Activated CD4-positive, alpha-beta T cell treated with anti-CD3 and anti-CD28 coated beads, Interleukin-2, amount 50 U/mL, for 4 hours (primary cell): ENCODE measurements at regions not wholly inside any gene's neighbourhood (a gene's known extent, or its start where the extent isn't known, plus 50 kb on each side); places are given as distances from the start of the nearest gene placed in this dataset.

Experiments
- DNase-seq, 2 experiments: peaks; one replicate each; pipeline ENCODE4 v3.0.0-alpha.2; 2020

DNA sequence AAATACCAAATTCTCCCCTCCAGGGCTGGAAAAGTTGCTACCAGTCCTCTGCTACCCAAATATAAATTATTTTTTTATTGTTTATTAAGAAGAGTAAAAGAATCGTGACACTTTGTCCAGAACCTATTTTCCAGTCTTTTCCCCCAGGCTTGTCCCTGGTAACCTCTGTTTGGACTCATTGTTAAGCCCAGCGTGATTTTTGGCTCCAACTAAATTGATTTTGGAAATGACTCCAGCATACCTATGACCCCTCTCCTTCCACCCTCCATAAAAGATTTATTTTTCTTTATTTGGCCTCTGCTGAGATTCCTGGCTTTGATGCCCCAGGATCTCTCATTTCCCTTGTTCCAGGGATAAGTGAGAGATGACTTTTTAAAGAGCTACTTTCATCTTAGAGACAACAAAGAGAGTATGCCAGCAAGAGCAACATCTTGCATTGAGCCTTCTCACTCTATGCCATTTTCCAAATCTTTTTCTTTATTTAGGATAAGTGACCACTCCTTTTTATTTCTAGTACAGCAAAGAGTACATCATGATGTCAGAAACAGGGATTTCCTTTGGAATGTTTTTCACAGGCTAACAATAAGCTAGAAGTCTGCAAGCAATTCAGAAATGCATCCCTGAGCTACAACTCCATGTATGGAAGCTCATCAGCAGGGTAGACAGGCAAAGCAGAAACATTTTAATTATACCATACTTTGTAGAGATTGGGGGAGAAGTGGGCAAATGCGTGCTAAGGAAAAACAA, 75.8 kb downstream of the DAD1 start:
- no peak for DNase-seq

DNA sequence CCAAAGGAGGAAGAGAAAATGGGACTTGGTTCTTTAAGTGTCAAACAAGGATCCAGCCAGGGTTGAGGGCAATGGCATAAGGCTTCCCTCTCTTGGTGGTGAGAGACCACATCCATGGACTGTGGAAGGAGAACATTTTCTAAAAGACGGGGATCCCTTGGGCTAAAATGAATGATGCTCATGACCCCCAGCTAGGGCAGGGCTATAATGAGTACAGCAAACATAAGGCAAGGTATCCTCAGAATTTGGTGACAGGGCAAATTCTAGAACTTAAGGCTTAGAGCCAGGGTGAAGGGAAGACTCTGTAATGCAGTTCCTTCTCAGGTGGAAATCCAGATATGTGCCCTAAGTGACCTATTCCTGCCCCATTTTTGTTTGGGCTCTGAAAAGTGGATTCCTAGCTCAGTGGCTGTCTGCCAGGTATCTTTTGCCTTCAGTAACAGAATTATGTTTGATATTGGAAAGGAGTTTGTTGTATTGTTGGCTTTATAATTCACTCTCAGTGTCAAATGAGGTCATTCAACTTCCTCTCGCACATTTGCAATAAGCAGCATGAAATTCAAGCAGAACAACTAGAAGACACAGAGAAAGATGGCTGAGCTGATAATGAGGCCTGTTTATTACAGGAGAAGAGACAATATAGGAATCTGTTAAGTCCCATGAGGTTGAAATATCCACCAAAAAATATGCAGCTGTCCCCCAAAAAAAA, 76.8 kb downstream of the DAD1 start:
- DNase-seq: no peak

- DNase-seq: no peak
Measured at GRCh38 chr14:22510527-22511110, 78.4 kb downstream of the DAD1 start.

GRCh38 chr14:22509751-22510300, 79.2 kb downstream of the DAD1 start:
- DNase-seq: no peak

- DNase-seq: no peak
Measured at GRCh38 chr14:22509036-22509709, 79.9 kb downstream of the DAD1 start.

- no peak for DNase-seq
Measured at GRCh38 chr14:22508662-22509035, 80.4 kb downstream of the DAD1 start.

DNA sequence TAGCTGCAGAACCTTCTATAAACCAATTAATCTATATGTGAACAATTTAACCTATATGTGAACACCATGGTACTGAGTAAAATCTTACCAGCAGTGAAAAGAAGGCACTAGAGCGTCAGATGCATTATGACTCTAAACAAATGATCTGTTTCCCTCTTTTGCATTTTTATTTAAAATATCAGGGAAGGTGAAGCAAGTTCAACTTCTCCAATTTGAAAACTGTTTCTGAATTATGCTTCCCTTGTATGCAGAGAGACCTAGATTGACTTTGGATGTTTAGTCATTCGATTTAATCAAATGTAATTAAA, 80.9 kb downstream of the DAD1 start:
- DNase-seq: no peak

GRCh38 chr14:22506778-22507351, 82.2 kb downstream of the DAD1 start:
- DNase-seq: peak in 1 of 2 experiments; percentile 37

- DNase-seq: no peak
Measured at GRCh38 chr14:22506378-22506710, 82.7 kb downstream of the DAD1 start.

- DNase-seq: peak in 1 of 2 experiments; percentile 38
Measured at GRCh38 chr14:22505697-22506377, 83.2 kb downstream of the DAD1 start.

DNA sequence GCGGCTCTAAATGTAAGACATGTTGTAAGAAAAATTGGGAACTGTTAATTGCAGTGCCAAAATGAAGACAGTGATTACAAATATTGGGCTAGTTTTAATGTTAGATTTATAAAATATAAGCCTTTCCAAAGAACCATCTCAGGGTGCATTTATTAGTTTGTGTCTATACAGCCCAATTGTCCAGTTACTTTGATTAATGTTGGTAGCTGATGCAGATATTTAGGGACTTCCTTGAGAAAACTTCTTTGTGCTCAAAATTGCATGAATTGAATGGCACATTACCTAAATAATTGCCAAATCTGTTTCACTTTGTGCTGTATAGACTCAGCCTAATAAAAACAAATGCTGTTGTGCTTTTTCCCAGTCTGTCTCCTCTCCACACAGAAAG, 83.7 kb downstream of the DAD1 start:
- no peak for DNase-seq

DNA sequence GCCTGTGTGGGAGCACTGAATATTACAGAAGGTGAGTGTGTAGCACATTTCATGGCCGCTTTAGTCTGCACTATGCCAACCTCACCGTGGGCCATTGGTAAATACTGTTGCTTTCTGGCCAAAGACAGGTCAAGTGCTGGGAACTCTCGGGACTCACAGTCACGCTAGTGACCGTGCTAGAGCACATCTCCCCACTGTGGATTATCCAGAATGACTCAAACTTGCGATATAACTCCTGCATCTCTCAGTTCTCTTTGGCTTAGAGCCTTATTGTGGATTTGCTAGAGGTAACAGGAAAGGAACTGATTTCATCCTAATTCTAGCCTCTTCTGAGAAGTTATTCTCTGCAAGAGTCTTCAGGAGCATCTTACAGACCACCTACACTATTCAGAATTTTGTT, 86.5 kb downstream of the DAD1 start:
- no peak for DNase-seq

DNA sequence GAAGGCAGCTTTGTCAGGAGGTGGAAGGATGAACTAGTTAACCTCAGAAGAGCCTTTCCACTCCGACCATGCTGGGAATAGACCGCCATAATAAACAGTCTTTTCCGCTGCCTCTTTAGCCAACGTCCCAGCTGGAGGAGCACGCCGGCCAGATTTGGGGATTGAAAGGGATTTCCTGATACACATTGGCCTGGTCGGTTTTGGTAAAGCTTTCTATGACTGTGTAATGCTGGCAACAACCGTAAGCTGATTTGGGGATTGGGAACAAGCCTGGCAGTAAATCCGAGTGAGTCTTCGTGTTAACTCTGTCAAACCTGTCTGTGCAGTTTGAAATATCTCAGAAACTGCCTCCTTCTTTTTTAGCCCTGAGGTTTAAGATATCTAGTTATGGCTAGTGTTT, 87.0 kb downstream of the DAD1 start:
- DNase-seq: no peak

DNA sequence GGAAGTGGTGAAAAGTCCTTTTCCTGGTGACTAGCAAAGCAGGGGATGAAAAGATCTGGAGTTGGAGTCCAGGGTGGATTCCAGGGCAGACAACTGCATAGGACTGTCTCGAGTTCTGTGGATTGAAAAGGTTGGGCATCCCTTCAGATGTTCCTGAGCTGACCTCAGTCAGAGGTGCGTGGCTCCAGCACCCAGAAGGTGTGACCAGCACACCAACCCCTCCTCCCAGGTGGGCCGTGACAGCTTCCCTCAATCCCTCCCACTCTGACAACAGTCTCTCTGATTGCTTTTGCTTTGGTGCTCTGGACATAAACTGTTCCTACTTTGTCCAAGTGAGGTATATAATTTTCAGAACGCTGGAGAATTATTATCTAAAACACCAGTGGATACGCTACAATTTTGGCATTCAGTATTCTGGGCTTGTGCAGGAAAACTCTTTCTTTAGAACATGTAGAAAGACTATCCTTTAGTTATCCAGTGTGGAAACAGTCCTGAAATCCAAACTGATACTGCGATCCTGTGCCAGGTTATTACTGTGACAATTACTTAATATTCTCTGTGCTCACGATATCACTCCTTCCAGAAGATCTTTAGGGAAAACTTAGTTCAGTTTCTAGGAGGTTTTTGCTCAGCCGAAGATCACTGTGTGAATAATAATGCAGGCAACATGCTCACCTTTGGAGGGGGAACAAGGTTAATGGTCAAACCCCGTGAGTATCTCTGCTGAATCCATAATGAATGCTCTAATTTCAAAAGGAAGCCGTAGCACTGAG, 87.9 kb downstream of the DAD1 start:
- no peak for DNase-seq

GRCh38 chr14:22500525-22500924, 88.5 kb downstream of the DAD1 start:
- no peak for DNase-seq

- no peak for DNase-seq
Measured at GRCh38 chr14:22497671-22498093, 91.3 kb downstream of the DAD1 start.

DNA sequence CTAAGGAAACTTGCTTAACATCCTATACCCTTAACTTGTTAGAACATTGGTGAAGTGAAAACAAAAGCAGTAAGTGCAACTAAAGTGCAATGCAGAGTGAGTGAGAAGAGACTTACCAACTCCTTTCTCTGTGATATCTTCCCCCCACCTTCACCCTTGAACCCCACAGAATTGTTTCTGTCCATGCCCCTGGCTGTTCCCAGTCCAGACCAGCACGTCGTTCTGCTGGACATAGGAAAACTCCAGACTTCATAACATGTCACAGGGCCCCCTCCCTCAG, 91.9 kb downstream of the DAD1 start:
- DNase-seq: no peak

DNA sequence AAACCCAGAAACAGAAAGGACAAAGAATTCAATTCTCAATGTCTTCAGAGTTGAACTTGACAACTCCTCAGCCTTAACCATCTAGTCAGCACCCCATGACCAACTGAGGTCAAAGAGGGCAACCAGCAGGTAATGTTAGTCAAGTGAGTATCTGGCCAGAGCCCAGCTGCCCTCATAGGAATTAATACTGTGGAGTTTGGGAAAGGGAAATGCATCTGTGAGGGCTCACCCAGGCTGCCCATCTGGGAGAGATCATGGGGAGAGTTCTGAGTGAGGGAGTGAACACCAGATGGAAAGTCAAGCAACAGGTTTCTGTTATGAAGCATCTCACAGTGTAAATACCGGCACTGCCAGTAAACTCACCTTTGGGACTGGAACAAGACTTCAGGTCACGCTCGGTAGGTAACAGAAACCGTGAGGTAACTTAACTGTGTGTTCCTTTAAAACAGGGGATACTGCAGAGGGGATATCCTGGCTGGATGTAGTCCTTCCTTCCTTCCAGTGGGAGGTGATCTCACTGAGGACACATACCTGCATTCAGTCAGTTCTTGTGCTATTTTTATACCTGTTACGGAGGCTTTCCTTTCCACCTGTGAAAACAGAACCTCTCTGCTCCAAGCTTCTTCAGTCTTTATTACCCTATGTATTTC, 94.4 kb downstream of the DAD1 start:
- no peak for DNase-seq

DNA sequence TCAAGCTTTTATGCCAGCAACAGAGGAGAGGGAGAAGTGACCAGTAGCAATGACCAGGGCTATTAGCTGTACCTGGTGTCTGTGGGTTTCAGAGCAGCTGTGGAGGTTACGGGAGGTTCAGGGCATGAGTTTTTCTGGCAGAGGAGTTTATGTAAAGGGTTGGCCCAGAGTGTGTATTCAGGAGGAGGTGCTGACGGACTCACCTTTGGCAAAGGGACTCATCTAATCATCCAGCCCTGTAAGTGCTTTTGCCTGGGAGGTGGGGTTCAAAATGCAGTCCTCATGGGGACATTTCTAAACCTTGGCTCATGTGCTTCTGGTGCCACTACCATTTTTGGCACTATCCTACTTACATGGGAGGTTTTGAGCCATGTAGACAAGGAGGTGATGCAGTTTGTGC, 95.3 kb downstream of the DAD1 start:
- no peak for DNase-seq

- no peak for DNase-seq
Measured at GRCh38 chr14:22492622-22493542, 96.1 kb downstream of the DAD1 start.
